ENCODE measurements at regions not wholly inside any gene's neighbourhood (a gene's known extent, or its start where the extent isn't known, plus 50 kb on each side); places are given as distances from the start of the nearest gene placed in this dataset.

GRCh38 chr3:24773798-24774197 is 279.1 kb upstream of the THRB start:
- H3K79me2 ChIP-seq (ENCODE audit: low read length), result no peaks in the 10 kb centered on the region
- no peak overlapping the region for H2AFZ ChIP-seq (ENCODE audit: low read length)
- no peak overlapping the region for H3K9ac ChIP-seq (ENCODE audit: low read length)
- no peaks in the 10 kb centered on the region for H3K9me2 ChIP-seq (replicated peaks; ENCODE audit: insufficient read depth, low read length)
- no peak overlapping the region for H3K4me2 ChIP-seq (ENCODE audit: low read depth, low read length, poor library complexity, severe bottlenecking)
- H3K4me3 ChIP-seq (ENCODE audit: low read length), result no peak overlapping the region
- no peaks in the 10 kb centered on the region for H4K20me1 ChIP-seq (ENCODE audit: insufficient read depth, low read depth, low read length)
- H3K36me3 ChIP-seq (ENCODE audit: insufficient read depth, low read length), result no peaks in the 10 kb centered on the region
- no peaks in the 10 kb centered on the region for H3K27me3 ChIP-seq (ENCODE audit: low read length)
- no peaks in the 10 kb centered on the region for H3K9me3 ChIP-seq (ENCODE audit: low read length)
- DNase-seq, result peak; percentile 83
- no peaks in the 10 kb centered on the region for H3K4me1 ChIP-seq (ENCODE audit: low read length)
- H3K27ac ChIP-seq (ENCODE audit: low read length), result no peak overlapping the region

DNA sequence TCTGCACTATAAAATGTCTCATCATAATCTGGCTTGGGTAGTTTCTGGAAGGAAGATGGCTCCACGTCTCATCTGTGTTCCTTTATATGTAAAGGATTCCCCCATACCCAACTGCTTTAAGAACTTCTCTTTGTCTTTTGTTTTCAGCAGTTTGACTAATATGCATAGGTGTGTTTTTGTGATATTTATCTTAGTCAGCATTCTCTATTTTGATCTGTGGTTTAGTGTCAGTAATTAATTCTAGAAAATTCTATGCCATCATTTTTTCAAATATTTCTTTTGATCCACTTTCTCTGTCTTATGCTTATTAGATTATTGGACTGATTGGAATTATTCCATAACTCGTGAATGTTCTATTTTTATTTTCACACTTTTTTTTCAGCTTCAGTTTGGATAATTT is 286.3 kb upstream of the THRB start:
- Histone ChIP-seq H3K4me3 (ENCODE audit: low read length) (no peak overlapping the region), H3K4me2 (ENCODE audit: low read depth, low read length, poor library complexity, severe bottlenecking) (no peak overlapping the region), H3K27me3 (ENCODE audit: low read length) (no peaks in the 10 kb centered on the region), H4K20me1 (ENCODE audit: insufficient read depth, low read depth, low read length) (no peaks in the 10 kb centered on the region), H3K27ac (ENCODE audit: low read length) (no peak overlapping the region), H3K9me2 (replicated peaks; ENCODE audit: insufficient read depth, low read length) (no peaks in the 10 kb centered on the region), H3K9ac (ENCODE audit: low read length) (no peak overlapping the region), H3K79me2 (ENCODE audit: low read length) (no peaks in the 10 kb centered on the region), H3K4me1 (ENCODE audit: low read length) (no peaks in the 10 kb centered on the region), H3K36me3 (ENCODE audit: insufficient read depth, low read length) (no peaks in the 10 kb centered on the region), H3K9me3 (ENCODE audit: low read length) (peaks cover 2% of the 10 kb centered on the region; the same call in 1 of the 2 replicates), H2AFZ (ENCODE audit: low read length) (no peak overlapping the region)
- DNase-seq, result no peak

- no peak overlapping the region for H3K4me2 ChIP-seq (ENCODE audit: low read depth, low read length, poor library complexity, severe bottlenecking)
- no peak overlapping the region for H3K4me3 ChIP-seq (ENCODE audit: low read length)
- no peaks in the 10 kb centered on the region for H3K4me1 ChIP-seq (ENCODE audit: low read length)
- no peaks in the 10 kb centered on the region for H3K79me2 ChIP-seq (ENCODE audit: low read length)
- peaks cover 2% of the 10 kb centered on the region; the same call in 1 of the 2 replicates for H3K9me3 ChIP-seq (ENCODE audit: low read length)
- H3K9me2 ChIP-seq (replicated peaks; ENCODE audit: insufficient read depth, low read length), result no peaks in the 10 kb centered on the region
- H2AFZ ChIP-seq (ENCODE audit: low read length), result no peak overlapping the region
- no peak for DNase-seq
- H3K36me3 ChIP-seq (ENCODE audit: insufficient read depth, low read length), result no peaks in the 10 kb centered on the region
- no peak overlapping the region for H3K9ac ChIP-seq (ENCODE audit: low read length)
- H3K27ac ChIP-seq (ENCODE audit: low read length), result no peak overlapping the region
- H4K20me1 ChIP-seq (ENCODE audit: insufficient read depth, low read depth, low read length), result no peaks in the 10 kb centered on the region
- no peaks in the 10 kb centered on the region for H3K27me3 ChIP-seq (ENCODE audit: low read length)
Observed at GRCh38 chr3:24781454-24781853, 286.8 kb upstream of the THRB start.

- Histone ChIP-seq H3K4me3 (ENCODE audit: low read length) (no peak overlapping the region), H3K4me2 (ENCODE audit: low read depth, low read length, poor library complexity, severe bottlenecking) (no peak overlapping the region), H2AFZ (ENCODE audit: low read length) (no peak overlapping the region), H3K27ac (ENCODE audit: low read length) (no peak overlapping the region), H3K27me3 (ENCODE audit: low read length) (no peaks in the 10 kb centered on the region), H3K9ac (ENCODE audit: low read length) (no peak overlapping the region), H3K9me3 (ENCODE audit: low read length) (no peaks in the 10 kb centered on the region), H3K9me2 (replicated peaks; ENCODE audit: insufficient read depth, low read length) (no peaks in the 10 kb centered on the region), H3K4me1 (ENCODE audit: low read length) (no peaks in the 10 kb centered on the region), H3K79me2 (ENCODE audit: low read length) (no peaks in the 10 kb centered on the region), H4K20me1 (ENCODE audit: insufficient read depth, low read depth, low read length) (no peaks in the 10 kb centered on the region), H3K36me3 (ENCODE audit: insufficient read depth, low read length) (no peaks in the 10 kb centered on the region)
- DNase-seq, result no peak
Observed at GRCh38 chr3:24793896-24794295, 299.2 kb upstream of the THRB start.

DNA sequence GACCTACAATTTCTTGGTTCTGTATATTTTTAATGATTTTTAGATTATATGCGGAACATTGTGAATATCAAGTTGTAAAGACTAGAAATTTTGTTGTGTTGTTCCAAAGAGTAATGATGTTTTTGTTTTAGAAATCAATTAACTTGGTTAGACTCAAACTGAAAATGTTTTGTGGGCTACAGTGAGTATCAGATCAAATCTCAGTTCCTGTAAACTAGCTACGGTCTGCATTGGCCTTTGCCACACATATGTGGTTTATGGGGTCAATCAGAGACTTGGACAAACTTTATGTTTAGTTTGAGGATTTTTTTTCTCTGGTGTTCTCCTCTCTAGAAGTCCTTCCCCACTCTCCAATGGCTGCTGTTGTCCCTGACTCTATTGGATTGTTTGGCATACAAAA is 308.0 kb upstream of the THRB start:
- Histone ChIP-seq H3K4me2 (ENCODE audit: low read depth, low read length, poor library complexity, severe bottlenecking) (no peak overlapping the region), H2AFZ (ENCODE audit: low read length) (no peak overlapping the region)

GRCh38 chr3:24804095-24804494 is 309.4 kb upstream of the THRB start:
- H2AFZ ChIP-seq (ENCODE audit: low read length), result no peak overlapping the region
- no peaks in the 10 kb centered on the region for H3K36me3 ChIP-seq (ENCODE audit: insufficient read depth, low read length)
- no peaks in the 10 kb centered on the region for H4K20me1 ChIP-seq (ENCODE audit: insufficient read depth, low read depth, low read length)
- no peaks in the 10 kb centered on the region for H3K9me3 ChIP-seq (ENCODE audit: low read length)
- H3K9ac ChIP-seq (ENCODE audit: low read length), result no peak overlapping the region
- no peak overlapping the region for H3K4me2 ChIP-seq (ENCODE audit: low read depth, low read length, poor library complexity, severe bottlenecking)
- H3K4me1 ChIP-seq (ENCODE audit: low read length), result no peaks in the 10 kb centered on the region
- H3K27ac ChIP-seq (ENCODE audit: low read length), result no peak overlapping the region
- no peaks in the 10 kb centered on the region for H3K9me2 ChIP-seq (replicated peaks; ENCODE audit: insufficient read depth, low read length)
- H3K4me3 ChIP-seq (ENCODE audit: low read length), result no peak overlapping the region
- DNase-seq, result no peak
- no peaks in the 10 kb centered on the region for H3K79me2 ChIP-seq (ENCODE audit: low read length)
- H3K27me3 ChIP-seq (ENCODE audit: low read length), result no peaks in the 10 kb centered on the region

More for the DNA sequence above, 308.0 kb upstream of the THRB start:
- H4K20me1 ChIP-seq (ENCODE audit: insufficient read depth, low read depth, low read length), result no peaks in the 10 kb centered on the region
- no peaks in the 10 kb centered on the region for H3K36me3 ChIP-seq (ENCODE audit: insufficient read depth, low read length)
- H3K27ac ChIP-seq (ENCODE audit: low read length), result no peak overlapping the region
- no peaks in the 10 kb centered on the region for H3K79me2 ChIP-seq (ENCODE audit: low read length)
- H3K9ac ChIP-seq (ENCODE audit: low read length), result no peak overlapping the region
- no peak for DNase-seq
- no peaks in the 10 kb centered on the region for H3K4me1 ChIP-seq (ENCODE audit: low read length)
- H3K27me3 ChIP-seq (ENCODE audit: low read length), result no peaks in the 10 kb centered on the region
- H3K9me3 ChIP-seq (ENCODE audit: low read length), result no peaks in the 10 kb centered on the region
- no peak overlapping the region for H3K4me3 ChIP-seq (ENCODE audit: low read length)
- H3K9me2 ChIP-seq (replicated peaks; ENCODE audit: insufficient read depth, low read length), result no peaks in the 10 kb centered on the region

DNA sequence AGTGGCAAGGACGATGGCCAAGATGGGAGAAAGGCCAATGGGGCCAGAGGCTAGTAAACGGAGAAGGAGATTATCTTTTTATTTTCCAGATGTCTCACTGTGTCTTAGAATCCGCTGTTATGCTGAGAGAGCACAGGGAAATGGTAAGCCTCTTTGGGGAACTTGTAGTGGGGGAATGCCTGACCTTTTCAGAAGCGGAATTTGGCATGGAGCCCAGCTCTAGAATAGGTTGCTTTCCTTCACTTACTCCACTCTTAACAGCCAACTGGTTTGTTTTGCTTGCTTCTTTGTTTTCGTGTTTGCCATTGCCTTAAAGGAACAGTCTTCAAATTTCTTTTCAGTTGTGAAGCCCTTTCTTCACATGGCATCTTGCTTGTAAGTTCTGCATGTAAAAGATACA is 316.2 kb upstream of the THRB start:
- Histone ChIP-seq H3K79me2 (ENCODE audit: low read length) (no peaks in the 10 kb centered on the region), H4K20me1 (ENCODE audit: insufficient read depth, low read depth, low read length) (no peaks in the 10 kb centered on the region), H2AFZ (ENCODE audit: low read length) (no peak overlapping the region), H3K4me3 (ENCODE audit: low read length) (no peak overlapping the region), H3K9me3 (ENCODE audit: low read length) (no peaks in the 10 kb centered on the region), H3K9ac (ENCODE audit: low read length) (no peak overlapping the region), H3K27ac (ENCODE audit: low read length) (no peak overlapping the region), H3K4me1 (ENCODE audit: low read length) (no peaks in the 10 kb centered on the region), H3K9me2 (replicated peaks; ENCODE audit: insufficient read depth, low read length) (no peaks in the 10 kb centered on the region), H3K27me3 (ENCODE audit: low read length) (no peaks in the 10 kb centered on the region), H3K36me3 (ENCODE audit: insufficient read depth, low read length) (no peaks in the 10 kb centered on the region), H3K4me2 (ENCODE audit: low read depth, low read length, poor library complexity, severe bottlenecking) (no peak overlapping the region)
- no peak for DNase-seq

GRCh38 chr3:24812116-24812515 is 317.5 kb upstream of the THRB start:
- Histone ChIP-seq H3K27ac (ENCODE audit: low read length) (no peak overlapping the region), H3K79me2 (ENCODE audit: low read length) (no peaks in the 10 kb centered on the region), H2AFZ (ENCODE audit: low read length) (no peak overlapping the region), H3K4me3 (ENCODE audit: low read length) (no peak overlapping the region), H3K9ac (ENCODE audit: low read length) (no peak overlapping the region), H3K4me1 (ENCODE audit: low read length) (no peaks in the 10 kb centered on the region), H3K36me3 (ENCODE audit: insufficient read depth, low read length) (no peaks in the 10 kb centered on the region), H3K9me3 (ENCODE audit: low read length) (no peaks in the 10 kb centered on the region), H4K20me1 (ENCODE audit: insufficient read depth, low read depth, low read length) (no peaks in the 10 kb centered on the region), H3K4me2 (ENCODE audit: low read depth, low read length, poor library complexity, severe bottlenecking) (no peak overlapping the region), H3K27me3 (ENCODE audit: low read length) (no peaks in the 10 kb centered on the region), H3K9me2 (replicated peaks; ENCODE audit: insufficient read depth, low read length) (no peaks in the 10 kb centered on the region)
- no peak for DNase-seq

GRCh38 chr3:24818055-24818454 is 323.4 kb upstream of the THRB start:
- H3K79me2 ChIP-seq (ENCODE audit: low read length), result no peaks in the 10 kb centered on the region
- no peaks in the 10 kb centered on the region for H3K36me3 ChIP-seq (ENCODE audit: insufficient read depth, low read length)
- no peak overlapping the region for H3K4me3 ChIP-seq (ENCODE audit: low read length)
- H4K20me1 ChIP-seq (ENCODE audit: insufficient read depth, low read depth, low read length), result no peaks in the 10 kb centered on the region
- no peak overlapping the region for H3K9ac ChIP-seq (ENCODE audit: low read length)
- H3K9me3 ChIP-seq (ENCODE audit: low read length), result no peaks in the 10 kb centered on the region
- no peaks in the 10 kb centered on the region for H3K27me3 ChIP-seq (ENCODE audit: low read length)
- no peaks in the 10 kb centered on the region for H3K4me1 ChIP-seq (ENCODE audit: low read length)
- DNase-seq, result no peak
- no peak overlapping the region for H2AFZ ChIP-seq (ENCODE audit: low read length)
- no peaks in the 10 kb centered on the region; the same call in 1 of the 2 replicates for H3K9me2 ChIP-seq (replicated peaks; ENCODE audit: insufficient read depth, low read length)
- H3K27ac ChIP-seq (ENCODE audit: low read length), result no peak overlapping the region
- no peak overlapping the region for H3K4me2 ChIP-seq (ENCODE audit: low read depth, low read length, poor library complexity, severe bottlenecking)
